ENCODE measurements at regions not wholly inside any gene's neighbourhood (a gene's known extent, or its start where the extent isn't known, plus 50 kb on each side); places are given as distances from the start of the nearest gene placed in this dataset.

GRCh38 chr5:104084896-104085295 lies 522.3 kb upstream of the NUDT12 start:
- H3K4me2 ChIP-seq (ENCODE audit: control insufficient read depth, extremely low read depth, insufficient read depth, low read depth, low read length) = no peak overlapping the region
- TF ChIP-seq EZH2 (IDR thresholded peaks at IDR 0.05; ENCODE audit: low read length) = no peak
- TF ChIP-seq, protein P1, sequence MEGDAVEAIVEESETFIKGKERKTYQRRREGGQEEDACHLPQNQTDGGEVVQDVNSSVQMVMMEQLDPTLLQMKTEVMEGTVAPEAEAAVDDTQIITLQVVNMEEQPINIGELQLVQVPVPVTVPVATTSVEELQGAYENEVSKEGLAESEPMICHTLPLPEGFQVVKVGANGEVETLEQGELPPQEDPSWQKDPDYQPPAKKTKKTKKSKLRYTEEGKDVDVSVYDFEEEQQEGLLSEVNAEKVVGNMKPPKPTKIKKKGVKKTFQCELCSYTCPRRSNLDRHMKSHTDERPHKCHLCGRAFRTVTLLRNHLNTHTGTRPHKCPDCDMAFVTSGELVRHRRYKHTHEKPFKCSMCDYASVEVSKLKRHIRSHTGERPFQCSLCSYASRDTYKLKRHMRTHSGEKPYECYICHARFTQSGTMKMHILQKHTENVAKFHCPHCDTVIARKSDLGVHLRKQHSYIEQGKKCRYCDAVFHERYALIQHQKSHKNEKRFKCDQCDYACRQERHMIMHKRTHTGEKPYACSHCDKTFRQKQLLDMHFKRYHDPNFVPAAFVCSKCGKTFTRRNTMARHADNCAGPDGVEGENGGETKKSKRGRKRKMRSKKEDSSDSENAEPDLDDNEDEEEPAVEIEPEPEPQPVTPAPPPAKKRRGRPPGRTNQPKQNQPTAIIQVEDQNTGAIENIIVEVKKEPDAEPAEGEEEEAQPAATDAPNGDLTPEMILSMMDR (optimal IDR thresholded peaks at IDR 0.05 in 1 of 3, IDR thresholded peaks at IDR 0.05 in 1 of 3, conservative IDR thresholded peaks at IDR 0.05 in 1 of 3; ENCODE audit: extremely low read depth in 1 of 3, insufficient read depth in 2 of 3, low read length in 3 of 3) = no peak
- no peaks in the 10 kb centered on the region for H3K36me3 ChIP-seq (ENCODE audit: control insufficient read depth in 2 of 2, extremely low read depth in 1 of 2, insufficient read depth in 2 of 2, low read length in 2 of 2)
- DNase-seq (ENCODE audit: low read depth, low spot score) (no peak), FAIRE-seq (no peak)
- H3K27me3 ChIP-seq (ENCODE audit: control insufficient read depth, extremely low read depth, insufficient read depth, low read length) = no peaks in the 10 kb centered on the region
- no peaks in the 10 kb centered on the region for H3K79me2 ChIP-seq (ENCODE audit: control insufficient read depth, insufficient read depth, low read length)
- no peak overlapping the region for H3K9ac ChIP-seq (ENCODE audit: control insufficient read depth, extremely low read depth, insufficient read depth, low read length)
- H3K9me3 ChIP-seq (ENCODE audit: control insufficient read depth, low read depth, low read length) = no peaks in the 10 kb centered on the region
- H2AFZ ChIP-seq (ENCODE audit: control insufficient read depth, low read length) = no peak overlapping the region
- H3K4me3 ChIP-seq (ENCODE audit: control insufficient read depth in 2 of 3, extremely low read depth in 1 of 3, insufficient read depth in 2 of 3, low read depth in 1 of 3, low read length in 3 of 3) = no peak overlapping the region
- H4K20me1 ChIP-seq (ENCODE audit: control insufficient read depth, extremely low read depth, insufficient read depth, low read length) = no peaks in the 10 kb centered on the region
- no peak overlapping the region for H3K27ac ChIP-seq (ENCODE audit: control insufficient read depth, insufficient read depth, low read length)
- H3K4me1 ChIP-seq (ENCODE audit: control insufficient read depth, extremely low read depth, insufficient read depth, low read length) = no peaks in the 10 kb centered on the region
- H3K9me1 ChIP-seq (ENCODE audit: control insufficient read depth, extremely low read depth, insufficient read depth, low read length) = no peaks in the 10 kb centered on the region
- dilution Hi-C loops (cut with MboI; ENCODE audit: extremely low pct_ligation_motif_present, low sequenced_read_pairs) = no loop called here

DNA sequence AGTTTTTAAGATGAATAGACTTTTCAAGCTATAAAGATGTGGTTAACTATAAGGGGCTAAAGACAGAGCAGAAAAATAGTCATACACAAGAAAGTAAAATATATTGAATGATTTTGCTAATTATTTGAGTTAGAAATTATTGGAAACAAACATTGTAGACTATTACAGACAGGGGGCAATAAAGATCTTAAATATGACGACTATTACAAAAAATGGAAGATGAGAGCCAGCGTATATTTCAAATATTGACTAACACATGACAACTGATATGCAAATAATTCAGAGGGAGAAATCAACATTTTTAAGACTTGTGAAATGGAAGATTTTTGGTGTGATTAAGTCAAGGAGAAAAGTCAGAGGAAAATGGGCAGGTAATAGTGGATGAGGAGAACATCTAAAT lies 520.2 kb upstream of the NUDT12 start:
- Histone ChIP-seq H4K20me1 (ENCODE audit: control insufficient read depth, extremely low read depth, insufficient read depth, low read length) (no peaks in the 10 kb centered on the region), H3K9me1 (ENCODE audit: control insufficient read depth, extremely low read depth, insufficient read depth, low read length) (no peaks in the 10 kb centered on the region), H3K4me1 (ENCODE audit: control insufficient read depth, extremely low read depth, insufficient read depth, low read length) (no peaks in the 10 kb centered on the region), H3K9ac (ENCODE audit: control insufficient read depth, extremely low read depth, insufficient read depth, low read length) (no peak overlapping the region), H3K36me3 (ENCODE audit: control insufficient read depth in 2 of 2, extremely low read depth in 1 of 2, insufficient read depth in 2 of 2, low read length in 2 of 2) (no peaks in the 10 kb centered on the region), H3K4me3 (ENCODE audit: control insufficient read depth in 2 of 3, extremely low read depth in 1 of 3, insufficient read depth in 2 of 3, low read depth in 1 of 3, low read length in 3 of 3) (no peak overlapping the region), H3K27ac (ENCODE audit: control insufficient read depth, insufficient read depth, low read length) (no peak overlapping the region), H3K4me2 (ENCODE audit: control insufficient read depth, extremely low read depth, insufficient read depth, low read depth, low read length) (no peak overlapping the region), H2AFZ (ENCODE audit: control insufficient read depth, low read length) (no peak overlapping the region), H3K79me2 (ENCODE audit: control insufficient read depth, insufficient read depth, low read length) (no peaks in the 10 kb centered on the region), H3K27me3 (ENCODE audit: control insufficient read depth, extremely low read depth, insufficient read depth, low read length) (no peaks in the 10 kb centered on the region), H3K9me3 (ENCODE audit: control insufficient read depth, low read depth, low read length) (no peaks in the 10 kb centered on the region)
- dilution Hi-C loops (cut with MboI; ENCODE audit: extremely low pct_ligation_motif_present, low sequenced_read_pairs) = no loop called here
- FAIRE-seq (no peak), DNase-seq (ENCODE audit: low read depth, low spot score) (no peak)
- no peak for TF ChIP-seq EZH2 (IDR thresholded peaks at IDR 0.05; ENCODE audit: low read length)
- TF ChIP-seq, protein P1 (optimal IDR thresholded peaks at IDR 0.05 in 1 of 3, IDR thresholded peaks at IDR 0.05 in 1 of 3, conservative IDR thresholded peaks at IDR 0.05 in 1 of 3; ENCODE audit: extremely low read depth in 1 of 3, insufficient read depth in 2 of 3, low read length in 3 of 3) = no peak
